Kidney tubule cell (primary cell): ENCODE measurements at regions not wholly inside any gene's neighbourhood (a gene's known extent, or its start where the extent isn't known, plus 50 kb on each side); places are given as distances from the start of the nearest gene placed in this dataset.

Source experiments
- DNase-seq: peaks from one replicate; pipeline ENCODE4 v3.0.0-alpha.2; 2018; ENCODE audit warnings: low spot score

- DNase-seq, result no peak
Observed at GRCh38 chr11:131192628-131193027, 177.8 kb upstream of the NTM start.

GRCh38 chr11:131193031-131193501 lies 177.3 kb upstream of the NTM start:
- no peak for DNase-seq

DNA sequence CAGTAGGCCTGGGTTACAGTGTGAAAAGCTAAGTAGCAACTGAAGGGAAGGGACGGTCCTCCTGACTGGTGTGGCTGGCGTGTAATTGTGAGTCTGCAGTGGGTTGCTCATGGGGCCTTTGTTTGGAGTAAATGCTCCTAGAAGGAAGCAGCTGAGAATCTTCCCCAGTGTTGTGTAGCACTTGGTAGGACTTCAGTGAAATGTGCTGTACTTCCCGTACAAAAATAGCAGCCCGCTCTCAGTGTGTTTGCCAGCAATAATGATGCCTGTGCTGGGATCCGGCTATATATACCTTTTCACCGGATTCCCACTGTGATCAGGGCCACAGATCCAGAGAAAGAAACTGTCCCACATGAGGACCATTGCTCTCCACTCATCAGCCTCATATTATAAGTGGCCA lies 175.7 kb upstream of the NTM start:
- no peak for DNase-seq

DNA sequence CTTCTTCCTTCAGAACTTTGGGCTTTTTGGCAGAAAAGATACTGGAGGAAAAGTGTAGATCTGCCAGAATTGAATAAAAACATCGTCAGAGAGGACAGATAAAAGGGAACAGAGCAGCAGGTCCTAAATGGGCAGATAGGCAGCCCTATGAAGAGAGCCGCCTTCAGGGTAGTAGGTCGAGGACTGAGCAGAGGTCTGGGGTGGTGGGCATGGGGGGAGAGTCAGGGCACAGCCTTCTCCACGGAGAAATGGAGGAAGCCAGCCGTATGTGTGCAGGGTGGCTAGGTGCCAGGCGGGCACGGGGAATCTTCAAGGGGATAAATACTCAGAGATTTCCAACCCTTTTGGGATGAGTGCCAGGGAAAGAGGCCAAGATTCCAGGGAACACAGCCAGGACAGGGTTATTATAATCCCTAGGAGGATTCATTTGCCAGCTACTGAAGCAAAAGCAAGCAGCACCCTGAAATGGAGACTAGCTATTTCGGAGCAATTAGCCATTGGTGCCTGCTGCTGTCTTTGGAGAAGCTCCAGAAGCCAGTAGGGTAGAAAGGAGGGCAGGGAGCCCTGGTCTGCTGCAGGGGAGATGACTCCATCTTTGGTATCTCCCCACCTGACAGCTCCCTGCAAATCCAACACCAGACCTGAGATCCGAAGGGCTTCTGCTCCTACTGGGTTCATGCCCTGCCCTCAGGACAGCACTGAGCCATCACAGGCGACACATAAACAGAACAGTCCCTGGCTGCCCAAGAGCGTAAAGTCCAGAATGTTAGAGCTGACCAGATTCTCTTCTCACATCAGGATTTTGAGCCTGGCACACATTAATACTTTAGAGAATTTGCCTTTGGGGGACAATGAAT lies 174.5 kb upstream of the NTM start:
- peak; percentile 38 for DNase-seq

DNA sequence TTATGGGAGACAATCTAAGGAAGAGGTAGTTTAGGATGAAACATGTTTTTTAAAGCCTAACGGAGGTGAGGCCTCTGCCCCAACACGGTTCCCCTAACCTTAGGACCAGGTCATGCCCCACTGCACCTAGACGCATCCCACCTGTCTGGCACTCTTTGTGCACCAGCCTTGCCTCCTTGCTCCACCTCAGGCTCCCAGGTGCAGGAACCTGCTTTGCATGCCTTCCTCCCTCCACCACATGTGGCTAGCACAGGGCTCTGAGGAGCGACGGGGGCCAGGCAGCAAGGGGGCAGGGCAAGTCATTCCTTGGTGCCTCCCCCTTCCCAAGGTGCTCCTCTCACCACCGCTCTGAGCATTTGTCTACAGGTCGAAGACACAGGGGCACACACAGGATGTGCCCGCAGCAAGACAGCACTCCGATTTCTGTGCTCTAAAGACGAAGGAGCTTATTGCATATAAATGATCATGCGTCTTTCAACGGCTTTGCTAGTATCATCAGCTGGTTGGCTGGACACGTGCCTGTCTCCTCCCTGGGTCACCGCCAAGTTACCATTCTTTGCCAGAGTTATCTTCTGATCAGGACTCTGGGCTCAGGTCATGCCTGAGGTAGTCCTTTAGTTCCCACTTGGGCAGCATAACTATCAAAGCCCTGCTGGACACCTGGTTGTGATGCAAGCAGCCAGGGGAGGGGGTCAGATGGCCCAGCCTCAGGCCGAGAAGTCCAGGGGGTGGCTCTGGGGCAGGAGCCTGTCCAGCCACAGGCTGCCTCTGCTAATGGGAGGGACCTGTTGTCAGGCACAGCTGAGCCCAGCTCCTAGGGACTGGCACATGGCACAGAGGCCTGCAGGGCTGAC lies 172.0 kb upstream of the NTM start:
- DNase-seq, result no peak

GRCh38 chr11:131199015-131199280 lies 171.5 kb upstream of the NTM start:
- DNase-seq, result no peak

GRCh38 chr11:131201674-131202073 lies 168.7 kb upstream of the NTM start:
- no peak for DNase-seq

DNA sequence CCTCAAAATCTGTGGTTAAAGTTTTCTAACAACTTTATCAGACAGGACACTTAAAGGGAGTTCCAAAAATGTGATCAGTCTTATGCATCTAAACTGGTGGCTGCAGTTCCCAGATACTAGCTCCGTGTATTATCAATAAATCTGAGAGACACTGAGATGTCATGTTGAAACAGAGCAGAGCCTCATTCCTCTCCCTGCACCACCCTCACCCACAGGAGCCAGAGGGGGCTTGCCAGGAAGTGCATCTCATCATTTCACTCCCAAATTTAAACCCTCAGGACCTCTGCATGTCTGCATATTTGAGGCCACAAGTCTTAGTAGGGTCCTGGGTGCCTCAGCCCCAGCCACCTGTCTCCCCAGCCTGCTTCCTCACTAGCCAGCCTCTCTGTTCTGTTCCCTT lies 167.4 kb upstream of the NTM start:
- no peak for DNase-seq

DNA sequence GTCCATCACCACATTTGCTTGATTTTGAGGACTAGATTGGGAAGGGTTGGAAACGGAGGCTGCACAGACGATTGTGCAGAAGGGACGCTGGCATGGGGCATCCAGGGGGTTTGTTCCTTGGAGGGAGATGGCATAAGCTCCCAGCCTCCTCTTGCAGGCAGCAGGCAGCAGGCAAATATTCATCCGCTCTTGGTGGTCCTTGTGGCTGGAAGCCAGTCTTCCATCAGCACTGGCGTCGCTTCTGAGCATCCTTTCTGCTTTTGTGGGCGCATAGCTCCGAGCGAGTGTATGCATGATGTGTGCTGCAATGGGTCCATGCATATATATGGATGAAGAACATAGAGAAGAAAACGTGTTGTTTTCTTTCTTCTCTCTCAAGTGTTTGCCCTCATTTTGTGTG lies 166.1 kb upstream of the NTM start:
- no peak for DNase-seq

DNA sequence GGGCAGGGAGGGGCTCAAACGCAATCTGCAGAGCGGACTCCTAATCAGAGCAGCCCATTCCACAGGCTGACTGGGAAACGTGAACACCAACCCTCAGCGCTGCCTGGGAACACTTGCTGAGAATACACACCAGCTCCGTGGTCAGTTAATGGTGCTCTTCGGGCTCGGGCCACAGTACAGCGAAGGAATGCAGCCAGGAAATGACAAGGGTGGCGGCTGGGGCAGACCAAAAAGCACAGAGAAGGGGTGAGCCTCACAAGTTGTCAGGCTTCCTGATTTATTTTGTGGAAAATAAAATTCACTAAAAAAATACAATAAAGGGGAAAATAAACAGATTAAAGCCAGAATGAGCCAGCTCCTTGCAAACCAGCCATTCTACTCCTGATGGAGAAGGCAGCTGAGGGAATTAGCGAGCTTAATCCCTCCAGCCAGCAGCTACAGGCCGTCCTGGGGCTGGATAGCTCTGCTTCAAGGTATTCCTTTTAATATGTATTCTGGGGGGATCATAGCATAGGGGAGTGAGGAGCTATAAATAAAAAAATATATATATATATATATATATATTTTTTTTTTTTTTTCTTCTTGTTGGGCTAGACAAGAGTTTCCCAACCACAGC lies 165.5 kb upstream of the NTM start:
- no peak for DNase-seq

DNA sequence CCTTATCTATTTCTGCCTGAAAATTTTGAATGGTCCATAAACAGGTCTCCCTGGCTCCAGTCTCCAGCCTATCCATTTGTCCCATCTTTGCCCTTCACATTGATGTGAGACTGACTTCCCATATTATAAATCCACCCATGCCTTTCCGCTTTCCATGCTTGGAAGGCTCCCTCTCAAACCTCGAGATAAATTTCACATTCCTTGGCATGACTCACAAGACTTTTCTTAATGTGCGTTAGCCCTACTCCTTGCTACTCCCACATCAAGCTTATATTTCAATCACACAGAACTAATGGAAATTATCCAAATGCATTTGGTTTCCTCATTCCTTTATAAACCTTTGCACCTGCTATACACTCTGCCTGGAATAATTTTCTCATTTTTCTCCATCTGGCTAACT lies 163.7 kb upstream of the NTM start:
- peak; percentile 19 for DNase-seq

DNA sequence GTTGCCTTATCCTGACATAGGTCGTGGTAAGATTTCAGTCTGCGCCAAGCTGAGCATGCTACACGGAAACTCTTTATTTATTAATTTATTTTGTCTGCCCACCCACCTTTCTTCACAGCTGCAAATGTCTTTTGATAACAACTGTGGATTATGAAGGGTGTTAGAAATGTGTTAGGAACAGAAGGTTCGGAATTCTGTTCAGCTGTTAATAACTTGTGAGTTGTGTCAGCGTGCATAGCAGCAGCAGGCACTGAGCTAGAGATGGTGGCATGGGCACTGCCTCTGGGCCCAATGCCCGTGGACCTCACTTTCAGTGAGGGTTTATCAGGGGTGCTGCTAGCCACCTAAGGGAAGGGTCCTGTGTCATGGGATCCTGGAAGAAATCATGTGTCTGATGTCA lies 162.5 kb upstream of the NTM start:
- DNase-seq, result no peak

DNA sequence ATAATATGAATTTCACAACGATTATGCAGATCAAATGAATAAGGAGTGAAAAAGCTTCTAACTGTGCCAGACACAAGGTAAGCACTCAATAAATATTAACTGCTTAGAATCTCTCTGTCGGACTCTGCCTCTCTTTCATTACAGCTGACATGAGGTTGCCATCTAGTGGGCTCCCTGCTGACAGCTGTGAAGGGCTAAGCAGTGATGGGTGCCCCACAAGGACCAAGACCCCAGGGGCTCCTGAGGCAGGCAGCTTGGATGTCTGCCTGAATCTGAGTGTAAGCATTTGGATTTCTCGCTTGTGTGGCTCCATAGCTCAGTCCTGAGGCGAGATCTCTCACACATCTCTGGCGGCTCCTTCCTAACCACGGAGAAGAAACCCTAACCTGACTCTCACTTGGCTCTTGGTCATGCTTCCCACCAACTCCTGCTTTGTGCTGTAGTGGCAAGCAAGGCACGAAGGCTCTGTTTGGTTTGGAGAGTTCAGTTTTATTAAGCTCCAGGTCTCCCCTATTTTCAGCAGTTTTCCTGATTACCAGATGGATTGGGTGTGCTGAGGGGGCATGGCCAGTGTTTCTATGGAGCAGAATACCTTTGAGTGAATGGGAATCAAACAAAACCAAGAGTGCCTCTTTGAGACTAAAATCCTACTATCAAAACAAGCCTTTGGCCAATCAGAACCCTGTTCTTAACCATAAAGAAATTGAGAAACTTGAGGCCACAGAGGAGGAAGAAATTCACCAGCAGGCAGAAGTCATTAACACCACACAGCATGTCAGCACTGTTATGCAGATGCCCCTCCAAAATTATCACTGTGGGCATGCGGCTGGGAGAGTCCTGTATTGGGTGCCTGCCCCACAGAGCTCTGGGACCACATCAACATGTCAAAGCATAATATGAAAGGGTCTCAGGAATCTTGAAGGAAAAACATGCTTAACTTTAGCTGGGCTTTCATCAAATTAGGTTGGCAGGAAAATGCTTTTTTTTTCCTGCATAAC lies 152.8 kb upstream of the NTM start:
- DNase-seq, result peak; percentile 11

DNA sequence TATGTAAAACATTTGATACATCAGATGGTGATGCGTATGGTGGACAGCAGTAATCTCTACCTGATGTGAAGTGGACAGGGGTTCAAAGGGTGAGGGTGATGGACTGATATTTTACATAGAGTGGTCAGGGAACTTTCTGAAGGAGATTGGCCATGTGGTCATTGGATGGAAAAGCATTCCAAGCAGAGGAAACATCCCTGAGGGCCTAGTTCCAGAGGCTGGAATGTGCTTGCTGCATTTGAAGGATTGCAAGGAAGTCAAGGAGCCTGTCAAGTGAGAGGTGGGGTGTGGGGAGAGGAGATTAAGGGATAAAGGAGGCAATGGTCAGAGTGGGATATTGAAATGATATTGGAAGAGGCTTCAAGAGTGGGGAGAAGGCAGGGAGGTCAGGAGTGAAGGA lies 151.9 kb upstream of the NTM start:
- no peak for DNase-seq

GRCh38 chr11:131219646-131220045 lies 150.8 kb upstream of the NTM start:
- DNase-seq, result no peak

- no peak for DNase-seq
Observed at GRCh38 chr11:131223198-131223991, 147.0 kb upstream of the NTM start.

GRCh38 chr11:131228378-131228777 lies 142.0 kb upstream of the NTM start:
- DNase-seq, result no peak

- DNase-seq, result no peak
Observed at GRCh38 chr11:131229221-131229620, 141.2 kb upstream of the NTM start.

GRCh38 chr11:131231317-131231940 lies 139.0 kb upstream of the NTM start:
- DNase-seq, result no peak

DNA sequence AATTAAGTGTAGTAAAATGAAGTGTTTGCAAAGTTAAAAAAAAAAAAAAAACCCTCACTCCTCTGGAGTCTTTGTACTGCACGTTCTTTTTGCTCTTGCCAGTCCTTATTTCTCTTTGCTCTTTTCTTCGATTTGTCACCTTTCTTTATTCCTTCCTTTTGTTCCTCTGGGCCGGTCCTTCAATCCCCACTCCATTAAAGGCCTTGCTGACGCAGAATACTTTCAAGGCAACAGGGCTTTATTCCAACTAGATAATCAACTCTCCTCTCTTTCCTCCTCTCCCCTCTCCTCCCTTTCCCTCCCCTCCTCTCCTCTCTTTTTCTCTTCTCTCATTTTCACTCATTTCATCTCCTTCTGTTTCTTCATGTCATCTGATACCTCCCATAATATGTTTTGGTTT lies 138.2 kb upstream of the NTM start:
- no peak for DNase-seq
